ENCODE measurements at regions not wholly inside any gene's neighbourhood (a gene's known extent, or its start where the extent isn't known, plus 50 kb on each side); places are given as distances from the start of the nearest gene placed in this dataset.
"Not testable (repeated sequence)": the region's sequence is repeated elsewhere in the genome, so short reads cannot be mapped to it uniquely, and the experiment has no call there.

GRCh38 chr11:29142573-29142972 is 874.3 kb downstream of the KCNA4 start:
- not testable (repeated sequence) for H3K9me3 Mint-ChIP-seq, H3K36me3 Mint-ChIP-seq, H3K4me1 Mint-ChIP-seq, H3K4me3 Mint-ChIP-seq, H3K27ac Mint-ChIP-seq, H3K27me3 Mint-ChIP-seq

DNA sequence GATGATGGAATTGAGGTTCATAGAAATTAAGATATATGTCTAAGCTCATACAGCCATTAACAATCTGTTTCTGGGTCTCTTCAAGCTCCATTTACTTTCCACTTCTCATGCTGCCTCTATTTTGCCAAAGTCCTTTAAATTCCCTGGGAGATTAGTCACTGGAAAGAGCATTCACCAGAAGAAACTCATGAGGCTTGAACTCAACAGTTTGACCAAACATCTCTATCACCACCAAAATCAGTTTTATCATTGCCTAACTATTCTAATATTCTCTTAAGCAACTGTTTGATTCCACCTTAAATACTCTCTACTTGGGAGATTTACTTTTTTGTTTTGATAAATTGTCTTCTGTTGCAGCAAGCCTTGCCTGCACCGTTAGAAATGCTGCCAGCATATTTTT is 881.3 kb downstream of the KCNA4 start:
- Mint-ChIP-seq H3K36me3 (no peaks in the 10 kb centered on the region), H3K27me3 (no peaks in the 10 kb centered on the region), H3K27ac (no peak overlapping the region), H3K4me3 (no peak overlapping the region), H3K4me1 (no peaks in the 10 kb centered on the region), H3K9me3 (no peaks in the 10 kb centered on the region)

- Mint-ChIP-seq H3K4me3 (no peak overlapping the region), H3K9me3 (no peaks in the 10 kb centered on the region), H3K27ac (no peak overlapping the region), H3K27me3 (no peaks in the 10 kb centered on the region), H3K36me3 (no peaks in the 10 kb centered on the region), H3K4me1 (no peaks in the 10 kb centered on the region)
Observed at GRCh38 chr11:29131055-29131454, 885.8 kb downstream of the KCNA4 start.

GRCh38 chr11:29129844-29130243 is 887.0 kb downstream of the KCNA4 start:
- peaks cover 5% of the 10 kb centered on the region for H3K9me3 Mint-ChIP-seq
- H3K27me3 Mint-ChIP-seq: no peaks in the 10 kb centered on the region
- no peak overlapping the region for H3K27ac Mint-ChIP-seq
- no peak overlapping the region for H3K4me3 Mint-ChIP-seq
- no peaks in the 10 kb centered on the region for H3K4me1 Mint-ChIP-seq
- H3K36me3 Mint-ChIP-seq: no peaks in the 10 kb centered on the region

- peaks cover 5% of the 10 kb centered on the region for H3K9me3 Mint-ChIP-seq
- no peak overlapping the region for H3K27ac Mint-ChIP-seq
- H3K27me3 Mint-ChIP-seq: no peaks in the 10 kb centered on the region
- no peak overlapping the region for H3K4me3 Mint-ChIP-seq
- no peaks in the 10 kb centered on the region for H3K4me1 Mint-ChIP-seq
- no peaks in the 10 kb centered on the region for H3K36me3 Mint-ChIP-seq
Observed at GRCh38 chr11:29127461-29127860, 889.4 kb downstream of the KCNA4 start.

DNA sequence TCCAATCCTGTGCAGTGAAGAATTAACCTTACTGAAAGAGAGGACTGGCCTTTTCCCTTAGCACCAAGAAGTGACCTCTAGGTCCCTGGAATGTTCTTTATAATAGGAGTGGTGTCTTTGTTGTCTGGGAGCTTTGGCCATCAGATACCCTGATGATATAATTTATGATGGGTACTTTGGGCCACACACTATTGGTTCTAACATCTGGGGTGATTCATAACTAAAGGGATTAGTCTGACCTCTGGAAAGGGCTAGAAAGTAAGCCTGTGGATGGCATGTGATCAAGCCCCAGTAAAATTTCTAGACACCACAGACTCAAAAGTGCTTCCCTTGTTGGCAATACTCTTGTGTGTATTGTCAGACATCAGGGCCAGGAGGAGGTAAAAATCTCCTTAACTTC is 891.2 kb downstream of the KCNA4 start:
- H3K27ac Mint-ChIP-seq: no peak overlapping the region
- no peaks in the 10 kb centered on the region for H3K4me1 Mint-ChIP-seq
- no peak overlapping the region for H3K4me3 Mint-ChIP-seq
- peaks cover 5% of the 10 kb centered on the region for H3K9me3 Mint-ChIP-seq
- no peaks in the 10 kb centered on the region for H3K27me3 Mint-ChIP-seq
- no peaks in the 10 kb centered on the region for H3K36me3 Mint-ChIP-seq

DNA sequence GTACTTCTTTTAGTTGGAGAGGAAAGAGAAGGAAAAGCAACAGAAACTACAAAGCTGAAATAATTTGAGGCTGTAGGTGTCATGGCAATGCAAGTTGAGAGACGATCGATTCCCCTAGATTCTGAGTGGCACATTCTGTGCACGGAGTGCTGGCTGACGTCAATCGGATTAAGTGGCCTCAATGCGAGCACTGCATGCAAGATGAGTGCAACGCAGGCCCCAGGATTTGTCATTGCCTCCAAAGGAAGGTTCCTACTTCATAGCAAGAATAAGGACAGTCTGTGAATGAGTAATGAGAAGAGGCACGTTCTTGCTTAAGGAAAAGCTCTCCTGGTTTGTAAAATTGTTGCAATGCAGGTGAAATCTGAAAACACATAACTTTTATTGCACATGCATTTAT is 892.4 kb downstream of the KCNA4 start:
- H3K27me3 Mint-ChIP-seq: no peaks in the 10 kb centered on the region
- peaks cover 5% of the 10 kb centered on the region for H3K9me3 Mint-ChIP-seq
- no peaks in the 10 kb centered on the region for H3K36me3 Mint-ChIP-seq
- no peak overlapping the region for H3K4me3 Mint-ChIP-seq
- H3K27ac Mint-ChIP-seq: no peak overlapping the region
- no peaks in the 10 kb centered on the region for H3K4me1 Mint-ChIP-seq

DNA sequence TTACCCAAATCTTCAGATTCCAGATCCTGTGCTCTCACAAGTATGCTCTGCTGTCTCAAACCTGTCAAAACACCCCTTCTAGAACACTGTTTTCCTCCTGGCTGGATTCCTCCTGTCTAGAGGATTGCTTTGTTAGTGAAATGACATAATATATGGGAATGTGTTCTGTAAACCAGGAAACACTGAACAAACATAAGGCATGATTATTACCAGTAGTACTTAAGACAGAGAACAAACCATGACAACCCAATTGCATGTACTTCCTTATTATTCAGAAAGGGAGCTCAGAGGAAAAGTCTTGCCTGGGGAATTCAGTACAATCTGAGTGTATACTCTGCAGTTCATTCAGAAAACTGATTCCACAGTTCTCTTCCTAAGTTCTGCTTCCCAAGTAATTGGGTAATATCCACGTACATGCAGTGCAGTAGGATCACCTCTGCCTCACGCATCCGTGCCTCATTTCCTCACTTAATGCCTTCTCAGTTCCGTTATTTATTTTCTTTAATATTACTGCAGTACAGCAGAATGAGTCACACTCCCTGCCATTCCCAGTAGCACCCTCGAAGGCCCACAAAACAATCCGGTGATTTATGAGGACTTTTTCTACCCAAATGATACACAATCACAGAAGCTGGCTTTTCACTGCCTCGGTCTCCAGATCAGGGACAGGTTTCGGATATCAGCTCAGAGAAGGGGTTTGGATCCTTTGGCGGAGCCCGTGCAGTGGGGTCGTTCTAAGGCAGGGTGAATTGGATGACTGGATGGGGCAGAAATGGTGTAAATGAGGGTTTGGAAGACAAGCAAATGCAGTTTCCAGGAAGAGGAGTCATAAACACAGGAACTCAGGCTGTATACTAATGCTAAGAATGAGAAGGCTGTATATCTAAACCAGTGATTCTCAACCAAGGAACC is 896.9 kb downstream of the KCNA4 start:
- no peak overlapping the region for H3K4me3 Mint-ChIP-seq
- H3K9me3 Mint-ChIP-seq: no peaks in the 10 kb centered on the region
- no peaks in the 10 kb centered on the region for H3K4me1 Mint-ChIP-seq
- H3K27ac Mint-ChIP-seq: no peak overlapping the region
- no peaks in the 10 kb centered on the region for H3K36me3 Mint-ChIP-seq
- no peaks in the 10 kb centered on the region for H3K27me3 Mint-ChIP-seq

DNA sequence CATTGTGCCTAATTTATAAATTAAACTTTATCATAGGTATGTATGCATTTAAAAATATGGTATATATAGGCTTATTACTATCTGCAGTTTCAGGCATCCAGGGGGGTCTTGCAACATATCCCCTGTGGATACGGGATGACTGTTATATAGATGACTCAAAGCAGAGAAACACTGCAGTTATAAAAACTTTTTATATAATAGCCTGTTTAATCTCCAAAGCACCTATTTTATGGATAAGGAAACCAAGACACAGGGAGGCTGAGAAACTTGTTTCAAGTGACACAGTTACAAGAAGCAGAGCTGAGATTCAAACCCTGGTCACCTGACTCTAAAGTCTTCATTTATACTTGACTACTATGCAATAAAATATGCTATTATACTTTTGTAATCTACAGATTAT is 897.7 kb downstream of the KCNA4 start:
- no peaks in the 10 kb centered on the region for H3K4me1 Mint-ChIP-seq
- no peak overlapping the region for H3K27ac Mint-ChIP-seq
- no peaks in the 10 kb centered on the region for H3K9me3 Mint-ChIP-seq
- H3K36me3 Mint-ChIP-seq: no peaks in the 10 kb centered on the region
- H3K4me3 Mint-ChIP-seq: no peak overlapping the region
- no peaks in the 10 kb centered on the region for H3K27me3 Mint-ChIP-seq

GRCh38 chr11:29100967-29101366 is 915.9 kb downstream of the KCNA4 start:
- Mint-ChIP-seq H3K27me3 (no peaks in the 10 kb centered on the region), H3K4me3 (no peak overlapping the region), H3K4me1 (no peaks in the 10 kb centered on the region), H3K27ac (no peak overlapping the region), H3K9me3 (peaks cover 24% of the 10 kb centered on the region), H3K36me3 (no peaks in the 10 kb centered on the region)

DNA sequence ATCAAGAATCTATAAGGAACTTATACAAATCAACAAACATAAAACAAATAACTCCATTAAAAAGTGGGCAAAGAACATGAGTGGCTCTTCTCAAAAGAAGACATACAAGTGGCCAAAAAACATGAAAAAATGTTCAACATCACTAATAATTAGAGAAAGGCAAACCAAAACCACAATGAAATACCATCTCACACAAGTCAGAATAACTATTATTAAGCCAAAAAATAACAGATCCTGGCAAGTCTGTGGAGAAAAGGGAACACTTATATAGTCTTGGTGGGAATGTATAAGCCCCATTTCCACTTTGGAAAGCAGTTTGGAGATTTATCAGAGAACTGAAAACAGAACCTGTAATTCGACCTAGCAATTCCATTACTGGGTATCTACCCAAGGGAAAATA is 921.0 kb downstream of the KCNA4 start:
- H3K4me3 Mint-ChIP-seq: no peak overlapping the region
- H3K27me3 Mint-ChIP-seq: no peaks in the 10 kb centered on the region
- H3K36me3 Mint-ChIP-seq: no peaks in the 10 kb centered on the region
- H3K4me1 Mint-ChIP-seq: no peaks in the 10 kb centered on the region
- peaks cover 7% of the 10 kb centered on the region for H3K9me3 Mint-ChIP-seq
- no peak overlapping the region for H3K27ac Mint-ChIP-seq

- H3K27ac Mint-ChIP-seq: no peak overlapping the region
- no peaks in the 10 kb centered on the region for H3K9me3 Mint-ChIP-seq
- H3K27me3 Mint-ChIP-seq: no peaks in the 10 kb centered on the region
- no peak overlapping the region for H3K4me3 Mint-ChIP-seq
- no peaks in the 10 kb centered on the region for H3K36me3 Mint-ChIP-seq
- no peaks in the 10 kb centered on the region for H3K4me1 Mint-ChIP-seq
Observed at GRCh38 chr11:29093416-29094120, 923.3 kb downstream of the KCNA4 start.

- Mint-ChIP-seq H3K9me3 (peaks cover 13% of the 10 kb centered on the region), H3K36me3 (no peaks in the 10 kb centered on the region), H3K4me1 (no peaks in the 10 kb centered on the region), H3K27ac (no peak overlapping the region), H3K4me3 (no peak overlapping the region), H3K27me3 (no peaks in the 10 kb centered on the region)
Observed at GRCh38 chr11:29087200-29087812, 929.5 kb downstream of the KCNA4 start.

DNA sequence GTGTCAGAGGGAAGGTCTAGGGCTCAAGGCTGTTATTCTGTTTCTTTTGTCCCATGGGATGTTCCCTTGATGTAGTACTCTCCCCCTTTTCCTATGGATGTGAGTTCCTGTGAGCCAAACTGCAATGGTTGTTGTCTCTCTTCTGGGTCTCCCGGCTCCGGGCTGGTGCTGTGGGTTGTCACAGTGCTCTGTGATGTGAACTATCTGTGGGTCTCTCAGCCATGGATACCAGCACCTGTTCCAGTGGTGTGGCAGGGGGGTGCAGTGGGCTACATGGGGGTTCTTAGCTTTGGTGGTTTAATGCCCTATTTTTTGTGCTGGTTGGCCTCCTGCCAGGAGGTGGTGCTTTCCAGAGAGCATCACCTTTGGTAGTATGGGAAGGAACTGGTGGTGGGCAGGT is 941.1 kb downstream of the KCNA4 start:
- Mint-ChIP-seq H3K4me3 (no peak overlapping the region), H3K27me3 (no peaks in the 10 kb centered on the region), H3K4me1 (no peaks in the 10 kb centered on the region), H3K9me3 (peaks cover 9% of the 10 kb centered on the region), H3K27ac (no peak overlapping the region), H3K36me3 (no peaks in the 10 kb centered on the region)

DNA sequence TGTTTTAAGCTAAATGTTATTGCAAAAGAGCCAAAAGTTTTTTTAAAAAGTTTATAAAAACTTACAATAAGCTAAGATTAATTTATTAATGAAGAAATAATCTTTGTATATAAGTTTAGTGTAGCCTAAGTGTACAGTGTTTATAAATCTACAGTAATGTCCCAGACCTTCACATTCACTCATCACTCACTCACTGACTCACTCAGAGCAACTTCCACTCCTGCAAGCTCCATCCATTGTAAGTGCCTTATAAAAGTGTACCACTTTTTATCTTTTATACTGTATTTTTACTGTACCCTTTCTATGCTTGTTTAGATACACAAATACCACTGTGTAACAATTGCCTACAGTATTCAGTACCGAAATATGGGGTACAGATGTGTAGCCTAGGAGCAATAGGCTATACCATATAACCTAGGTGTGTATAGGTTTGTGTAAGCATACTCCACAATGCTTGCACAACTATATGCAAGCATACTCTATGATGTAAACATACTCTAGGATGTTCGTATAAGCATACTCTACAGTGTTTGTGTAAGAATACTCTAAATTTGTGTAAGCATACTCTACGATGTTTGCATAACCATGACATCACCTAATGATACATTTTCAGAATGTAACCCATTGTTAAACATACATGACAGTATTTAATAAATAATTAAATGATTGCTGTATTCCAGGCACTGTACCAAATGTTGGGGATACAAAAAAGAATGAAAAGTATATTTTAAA is 953.0 kb downstream of the KCNA4 start:
- no peaks in the 10 kb centered on the region for H3K4me1 Mint-ChIP-seq
- H3K4me3 Mint-ChIP-seq: no peak overlapping the region
- peaks cover 12% of the 10 kb centered on the region for H3K9me3 Mint-ChIP-seq
- H3K27me3 Mint-ChIP-seq: no peaks in the 10 kb centered on the region
- no peak overlapping the region for H3K27ac Mint-ChIP-seq
- no peaks in the 10 kb centered on the region for H3K36me3 Mint-ChIP-seq

All from activated naive CD4-positive, alpha-beta T cell treated with anti-CD3 and anti-CD28 coated beads, Interleukin-2, amount 50 U/mL, for 24 hours (primary cell).